ENCODE measurements at regions not wholly inside any gene's neighbourhood (a gene's known extent, or its start where the extent isn't known, plus 50 kb on each side); places are given as distances from the start of the nearest gene placed in this dataset.

GRCh38 chr17:5719976-5720375, 135.7 kb upstream of the NLRP1 start:
- DNase-seq (ENCODE audit: low read depth) = no peak
- no peak for TF ChIP-seq CTCF (IDR thresholded peaks at IDR 0.05; ENCODE audit: low read depth, low read length, missing control alignments)
- no peak overlapping the region for H3K4me3 ChIP-seq (ENCODE audit: low read depth, low read length)

- no peak overlapping the region for H3K4me3 ChIP-seq (ENCODE audit: low read depth, low read length)
- DNase-seq (ENCODE audit: low read depth) = no peak
- TF ChIP-seq CTCF (IDR thresholded peaks at IDR 0.05; ENCODE audit: low read depth, low read length, missing control alignments) = no peak
Observed at GRCh38 chr17:5730373-5730772, 146.1 kb upstream of the NLRP1 start.

GRCh38 chr17:5740937-5741336, 156.6 kb upstream of the NLRP1 start:
- no peak overlapping the region for H3K4me3 ChIP-seq (ENCODE audit: low read depth, low read length)
- DNase-seq (ENCODE audit: low read depth) = no peak
- TF ChIP-seq CTCF (IDR thresholded peaks at IDR 0.05; ENCODE audit: low read depth, low read length, missing control alignments) = no peak

GRCh38 chr17:5741810-5742209, 157.5 kb upstream of the NLRP1 start:
- no peak overlapping the region for H3K4me3 ChIP-seq (ENCODE audit: low read depth, low read length)
- TF ChIP-seq CTCF (IDR thresholded peaks at IDR 0.05; ENCODE audit: low read depth, low read length, missing control alignments) = no peak
- DNase-seq (ENCODE audit: low read depth) = no peak

- TF ChIP-seq CTCF (IDR thresholded peaks at IDR 0.05; ENCODE audit: low read depth, low read length, missing control alignments) = no peak
- H3K4me3 ChIP-seq (ENCODE audit: low read depth, low read length) = no peak overlapping the region
- no peak for DNase-seq (ENCODE audit: low read depth)
Observed at GRCh38 chr17:5745111-5745813, 161.0 kb upstream of the NLRP1 start.

GRCh38 chr17:5747276-5747675, 163.0 kb upstream of the NLRP1 start:
- no peak for TF ChIP-seq CTCF (IDR thresholded peaks at IDR 0.05; ENCODE audit: low read depth, low read length, missing control alignments)
- no peak for DNase-seq (ENCODE audit: low read depth)
- no peak overlapping the region for H3K4me3 ChIP-seq (ENCODE audit: low read depth, low read length)

- H3K4me3 ChIP-seq (ENCODE audit: low read depth, low read length) = no peak overlapping the region
- DNase-seq (ENCODE audit: low read depth) = no peak
- TF ChIP-seq CTCF (IDR thresholded peaks at IDR 0.05; ENCODE audit: low read depth, low read length, missing control alignments) = no peak
Observed at GRCh38 chr17:5747964-5748363, 163.7 kb upstream of the NLRP1 start.
